ENCODE measurements at regions not wholly inside any gene's neighbourhood (a gene's known extent, or its start where the extent isn't known, plus 50 kb on each side); places are given as distances from the start of the nearest gene placed in this dataset.
A peak's percentile ranks its signal among the peaks of the same experiment; 100 is the strongest.

DNA sequence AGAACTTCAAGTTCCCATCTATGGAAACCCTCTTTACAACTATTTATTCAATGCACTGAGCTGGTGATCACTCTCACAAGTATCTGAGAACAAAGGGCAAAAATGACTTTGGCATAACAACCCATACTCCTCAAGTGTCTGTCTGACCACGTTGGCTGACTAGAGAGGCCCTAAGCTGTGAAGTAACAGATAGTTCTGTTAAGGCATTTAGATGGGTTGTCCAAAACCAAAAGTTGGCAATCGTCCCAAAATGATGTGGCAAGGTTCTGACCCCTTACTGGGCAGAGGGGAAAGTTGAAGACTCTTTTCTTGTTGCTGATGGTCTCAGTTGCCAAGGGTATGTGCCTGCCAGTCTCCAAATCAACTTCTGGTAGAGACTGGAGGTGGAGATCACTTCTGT, 524.8 kb downstream of the PPARGC1A start:
- Histone ChIP-seq H3K27ac (ENCODE audit: low read length) (no peak overlapping the region), H2AFZ (ENCODE audit: low read length) (no peak overlapping the region), H3K36me3 (ENCODE audit: insufficient read depth, low read length) (no peaks in the 10 kb centered on the region), H3K27me3 (ENCODE audit: low read length) (no peaks in the 10 kb centered on the region), H3K9ac (ENCODE audit: low read length) (no peak overlapping the region), H3K9me3 (ENCODE audit: low read length) (no peaks in the 10 kb centered on the region), H3K4me2 (ENCODE audit: low read depth, low read length, poor library complexity, severe bottlenecking) (no peak overlapping the region), H3K79me2 (ENCODE audit: low read length) (no peaks in the 10 kb centered on the region), H3K9me2 (replicated peaks; ENCODE audit: insufficient read depth, low read length) (no peaks in the 10 kb centered on the region), H4K20me1 (ENCODE audit: insufficient read depth, low read depth, low read length) (no peaks in the 10 kb centered on the region), H3K4me3 (ENCODE audit: low read length) (no peak overlapping the region), H3K4me1 (ENCODE audit: low read length) (no peaks in the 10 kb centered on the region)
- no peak for DNase-seq

DNA sequence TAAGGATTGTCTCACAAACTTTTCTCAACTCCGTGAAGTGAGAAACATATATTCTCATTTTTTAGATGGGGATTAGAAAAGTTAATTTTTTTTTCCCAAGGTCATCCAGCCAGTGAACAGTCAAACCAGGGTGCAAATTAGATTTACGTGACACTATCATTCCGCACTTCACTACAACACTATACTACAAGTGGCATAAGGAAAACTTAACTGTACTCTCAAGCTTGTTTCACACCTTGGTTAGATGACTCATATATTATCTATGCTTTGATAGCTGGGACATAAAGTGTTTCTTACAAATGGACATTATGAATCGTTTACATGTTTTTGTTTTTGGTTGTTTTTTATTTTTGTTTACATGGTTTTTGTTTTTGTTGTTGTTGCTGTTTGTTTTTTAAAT, 525.7 kb downstream of the PPARGC1A start:
- H3K4me2 ChIP-seq (ENCODE audit: low read depth, low read length, poor library complexity, severe bottlenecking), result no peak overlapping the region
- no peak overlapping the region for H3K27ac ChIP-seq (ENCODE audit: low read length)
- no peaks in the 10 kb centered on the region for H3K27me3 ChIP-seq (ENCODE audit: low read length)
- no peak overlapping the region for H2AFZ ChIP-seq (ENCODE audit: low read length)
- H3K9ac ChIP-seq (ENCODE audit: low read length), result no peak overlapping the region
- H3K9me3 ChIP-seq (ENCODE audit: low read length), result no peaks in the 10 kb centered on the region
- no peak for DNase-seq
- H3K36me3 ChIP-seq (ENCODE audit: insufficient read depth, low read length), result no peaks in the 10 kb centered on the region
- peaks cover 4% of the 10 kb centered on the region; the same call in 1 of the 2 replicates for H3K4me1 ChIP-seq (ENCODE audit: low read length)
- H3K9me2 ChIP-seq (replicated peaks; ENCODE audit: insufficient read depth, low read length), result no peaks in the 10 kb centered on the region
- no peaks in the 10 kb centered on the region for H3K79me2 ChIP-seq (ENCODE audit: low read length)
- H4K20me1 ChIP-seq (ENCODE audit: insufficient read depth, low read depth, low read length), result no peaks in the 10 kb centered on the region
- no peak overlapping the region for H3K4me3 ChIP-seq (ENCODE audit: low read length)

DNA sequence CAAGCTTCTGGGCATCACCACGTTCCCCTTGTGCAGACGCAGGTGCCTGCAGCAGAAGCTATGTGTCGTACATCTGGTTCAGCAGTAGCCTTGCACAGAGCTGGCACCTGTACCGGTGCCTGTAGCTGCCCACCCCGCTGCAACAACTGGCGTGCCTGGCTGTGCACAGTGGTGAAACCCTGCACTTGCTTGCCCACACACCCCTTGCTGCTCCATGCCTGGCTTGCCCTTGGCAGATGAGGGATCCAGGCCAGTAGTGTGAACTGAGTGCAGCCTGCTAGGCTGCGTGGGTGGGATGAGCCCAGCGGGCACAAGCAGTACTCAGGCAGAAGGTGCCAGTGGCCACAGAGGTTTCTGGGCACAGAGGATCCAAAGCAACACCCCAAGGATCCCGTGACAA, 528.4 kb downstream of the PPARGC1A start:
- Histone ChIP-seq H3K4me3 (ENCODE audit: low read length) (no peak overlapping the region), H3K4me1 (ENCODE audit: low read length) (peaks cover 4% of the 10 kb centered on the region; the same call in 1 of the 2 replicates), H3K9me2 (replicated peaks; ENCODE audit: insufficient read depth, low read length) (no peaks in the 10 kb centered on the region)

GRCh38 chr4:23360718-23361117, 529.1 kb downstream of the PPARGC1A start:
- H3K79me2 ChIP-seq (ENCODE audit: low read length), result no peaks in the 10 kb centered on the region
- H3K9me2 ChIP-seq (replicated peaks; ENCODE audit: insufficient read depth, low read length), result no peaks in the 10 kb centered on the region
- H2AFZ ChIP-seq (ENCODE audit: low read length), result no peak overlapping the region
- no peak for DNase-seq
- H3K4me2 ChIP-seq (ENCODE audit: low read depth, low read length, poor library complexity, severe bottlenecking), result no peak overlapping the region
- H4K20me1 ChIP-seq (ENCODE audit: insufficient read depth, low read depth, low read length), result no peaks in the 10 kb centered on the region
- no peaks in the 10 kb centered on the region for H3K27me3 ChIP-seq (ENCODE audit: low read length)
- no peak overlapping the region for H3K9ac ChIP-seq (ENCODE audit: low read length)
- no peak overlapping the region for H3K4me3 ChIP-seq (ENCODE audit: low read length)
- peaks cover 4% of the 10 kb centered on the region; the same call in 1 of the 2 replicates for H3K4me1 ChIP-seq (ENCODE audit: low read length)
- H3K36me3 ChIP-seq (ENCODE audit: insufficient read depth, low read length), result no peaks in the 10 kb centered on the region
- H3K27ac ChIP-seq (ENCODE audit: low read length), result no peak overlapping the region
- H3K9me3 ChIP-seq (ENCODE audit: low read length), result no peaks in the 10 kb centered on the region

More for the DNA sequence above, 528.4 kb downstream of the PPARGC1A start:
- no peaks in the 10 kb centered on the region for H3K9me3 ChIP-seq (ENCODE audit: low read length)
- no peak overlapping the region for H3K27ac ChIP-seq (ENCODE audit: low read length)
- no peak overlapping the region for H3K4me2 ChIP-seq (ENCODE audit: low read depth, low read length, poor library complexity, severe bottlenecking)
- H2AFZ ChIP-seq (ENCODE audit: low read length), result no peak overlapping the region
- no peaks in the 10 kb centered on the region for H3K27me3 ChIP-seq (ENCODE audit: low read length)
- H3K79me2 ChIP-seq (ENCODE audit: low read length), result no peaks in the 10 kb centered on the region
- no peak overlapping the region for H3K9ac ChIP-seq (ENCODE audit: low read length)
- no peaks in the 10 kb centered on the region for H3K36me3 ChIP-seq (ENCODE audit: insufficient read depth, low read length)
- DNase-seq, result no peak
- no peaks in the 10 kb centered on the region for H4K20me1 ChIP-seq (ENCODE audit: insufficient read depth, low read depth, low read length)

- no peaks in the 10 kb centered on the region for H3K36me3 ChIP-seq (ENCODE audit: insufficient read depth, low read length)
- no peaks in the 10 kb centered on the region for H3K9me3 ChIP-seq (ENCODE audit: low read length)
- no peak overlapping the region for H3K4me2 ChIP-seq (ENCODE audit: low read depth, low read length, poor library complexity, severe bottlenecking)
- H3K4me3 ChIP-seq (ENCODE audit: low read length), result no peak overlapping the region
- no peak overlapping the region for H2AFZ ChIP-seq (ENCODE audit: low read length)
- DNase-seq, result no peak
- no peaks in the 10 kb centered on the region for H3K79me2 ChIP-seq (ENCODE audit: low read length)
- H3K9me2 ChIP-seq (replicated peaks; ENCODE audit: insufficient read depth, low read length), result no peaks in the 10 kb centered on the region
- peaks cover 4% of the 10 kb centered on the region for H3K4me1 ChIP-seq (ENCODE audit: low read length)
- no peaks in the 10 kb centered on the region for H3K27me3 ChIP-seq (ENCODE audit: low read length)
- no peak overlapping the region for H3K9ac ChIP-seq (ENCODE audit: low read length)
- H3K27ac ChIP-seq (ENCODE audit: low read length), result no peak overlapping the region
- no peaks in the 10 kb centered on the region for H4K20me1 ChIP-seq (ENCODE audit: insufficient read depth, low read depth, low read length)
These were observed 534.6 kb downstream of the PPARGC1A start for GRCh38 chr4:23355258-23355657.

DNA sequence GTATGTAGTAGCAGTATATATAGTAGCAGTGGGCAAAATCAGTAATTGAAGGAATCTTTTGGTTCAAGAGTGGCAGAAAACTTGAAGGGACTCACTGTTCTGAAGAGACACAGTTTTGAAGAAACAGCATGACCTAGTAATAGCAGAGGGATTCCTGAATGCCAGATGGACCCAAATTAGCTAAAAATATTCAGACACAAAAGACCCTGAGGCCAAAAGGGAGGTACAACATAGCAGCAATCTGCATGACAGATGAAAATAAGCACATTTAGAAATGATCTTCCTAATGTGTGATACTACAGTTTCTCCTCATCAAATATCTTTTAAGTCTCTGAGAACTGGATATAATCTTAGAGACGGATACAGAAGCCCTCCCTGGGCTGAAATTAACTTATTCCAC, 536.6 kb downstream of the PPARGC1A start:
- no peaks in the 10 kb centered on the region for H3K36me3 ChIP-seq (ENCODE audit: insufficient read depth, low read length)
- no peak overlapping the region for H3K27ac ChIP-seq (ENCODE audit: low read length)
- H3K9me3 ChIP-seq (ENCODE audit: low read length), result no peaks in the 10 kb centered on the region
- H3K4me3 ChIP-seq (ENCODE audit: low read length), result no peak overlapping the region
- no peaks in the 10 kb centered on the region for H3K9me2 ChIP-seq (replicated peaks; ENCODE audit: insufficient read depth, low read length)
- H3K9ac ChIP-seq (ENCODE audit: low read length), result no peak overlapping the region
- no peaks in the 10 kb centered on the region for H3K27me3 ChIP-seq (ENCODE audit: low read length)
- H3K4me2 ChIP-seq (ENCODE audit: low read depth, low read length, poor library complexity, severe bottlenecking), result no peak overlapping the region
- peaks cover 11% of the 10 kb centered on the region for H3K4me1 ChIP-seq (ENCODE audit: low read length)
- no peaks in the 10 kb centered on the region for H4K20me1 ChIP-seq (ENCODE audit: insufficient read depth, low read depth, low read length)
- no peak for DNase-seq
- H3K79me2 ChIP-seq (ENCODE audit: low read length), result no peaks in the 10 kb centered on the region
- no peak overlapping the region for H2AFZ ChIP-seq (ENCODE audit: low read length)

DNA sequence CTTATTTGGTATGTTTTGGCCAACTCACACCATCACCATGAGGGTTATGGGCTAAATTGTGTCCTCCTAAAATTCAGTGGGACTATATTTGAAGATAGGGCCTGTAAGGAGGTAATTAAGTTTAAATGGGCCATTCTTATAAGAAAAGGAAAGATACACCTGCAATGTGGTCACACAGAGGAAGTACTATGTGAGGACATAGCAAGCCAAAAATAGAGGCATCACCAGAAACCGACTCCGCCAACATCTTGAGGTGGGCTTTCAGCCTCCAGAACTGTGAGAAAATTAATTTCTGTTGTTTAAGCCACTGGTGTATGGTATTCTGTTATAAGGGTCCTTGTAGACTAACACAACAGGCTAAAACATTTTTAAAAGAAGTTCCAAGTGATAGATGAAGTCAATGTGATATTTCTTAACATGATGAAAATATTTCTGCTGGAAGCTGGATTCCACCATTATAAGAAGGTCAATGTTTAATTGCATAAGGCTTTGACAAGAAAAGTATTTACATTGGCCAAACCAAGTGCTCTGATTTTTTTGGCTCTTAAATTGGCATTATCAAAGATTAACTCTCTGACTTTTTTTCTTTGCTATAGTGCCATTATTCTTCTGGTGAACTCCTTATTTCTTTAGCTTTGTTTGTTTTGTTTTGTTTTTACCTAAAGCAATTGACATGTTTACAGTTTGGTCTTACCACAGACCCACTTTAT, 540.9 kb downstream of the PPARGC1A start:
- DNase-seq, result no peak
- Histone ChIP-seq H4K20me1 (ENCODE audit: insufficient read depth, low read depth, low read length) (no peaks in the 10 kb centered on the region), H3K9me2 (replicated peaks; ENCODE audit: insufficient read depth, low read length) (no peaks in the 10 kb centered on the region), H3K27ac (ENCODE audit: low read length) (no peak overlapping the region), H3K4me1 (ENCODE audit: low read length) (peaks cover 12% of the 10 kb centered on the region), H3K4me2 (ENCODE audit: low read depth, low read length, poor library complexity, severe bottlenecking) (no peak overlapping the region), H3K9ac (ENCODE audit: low read length) (no peak overlapping the region), H3K4me3 (ENCODE audit: low read length) (no peak overlapping the region), H3K9me3 (ENCODE audit: low read length) (no peaks in the 10 kb centered on the region), H2AFZ (ENCODE audit: low read length) (no peak overlapping the region), H3K79me2 (ENCODE audit: low read length) (no peaks in the 10 kb centered on the region), H3K36me3 (ENCODE audit: insufficient read depth, low read length) (no peaks in the 10 kb centered on the region), H3K27me3 (ENCODE audit: low read length) (no peaks in the 10 kb centered on the region)

DNA sequence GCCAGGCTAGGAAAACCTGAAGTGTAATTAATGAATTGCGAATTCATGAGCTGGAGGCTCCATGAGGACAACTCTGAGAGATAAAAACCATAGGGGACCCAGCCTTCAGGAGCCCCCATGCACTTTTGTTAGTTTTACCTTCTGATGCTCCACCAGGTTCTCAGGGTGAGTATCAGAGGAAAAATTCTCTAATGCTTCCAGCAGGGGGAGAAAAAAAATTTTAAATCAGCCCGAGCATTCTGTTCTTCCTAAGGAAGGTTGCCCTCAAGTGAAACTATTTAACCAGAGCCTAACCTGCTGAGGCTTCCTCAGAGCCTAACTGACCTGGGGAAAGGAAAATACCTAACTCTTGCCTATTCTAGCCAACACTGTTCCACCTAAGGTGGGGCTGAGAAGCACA, 552.6 kb downstream of the PPARGC1A start:
- H3K27me3 ChIP-seq (ENCODE audit: low read length), result no peaks in the 10 kb centered on the region
- peak overlapping the region; percentile 40; the same call in 1 of the 2 replicates for H2AFZ ChIP-seq (ENCODE audit: low read length)
- H3K27ac ChIP-seq (ENCODE audit: low read length), result no peak overlapping the region
- H4K20me1 ChIP-seq (ENCODE audit: insufficient read depth, low read depth, low read length), result no peaks in the 10 kb centered on the region
- H3K9me3 ChIP-seq (ENCODE audit: low read length), result no peaks in the 10 kb centered on the region
- no peaks in the 10 kb centered on the region for H3K9me2 ChIP-seq (replicated peaks; ENCODE audit: insufficient read depth, low read length)
- no peak overlapping the region for H3K9ac ChIP-seq (ENCODE audit: low read length)
- H3K36me3 ChIP-seq (ENCODE audit: insufficient read depth, low read length), result no peaks in the 10 kb centered on the region
- peak; percentile 70 for DNase-seq
- peaks cover 49% of the 10 kb centered on the region for H3K4me1 ChIP-seq (ENCODE audit: low read length)
- H3K79me2 ChIP-seq (ENCODE audit: low read length), result no peaks in the 10 kb centered on the region
- no peak overlapping the region for H3K4me2 ChIP-seq (ENCODE audit: low read depth, low read length, poor library complexity, severe bottlenecking)
- H3K4me3 ChIP-seq (ENCODE audit: low read length), result no peak overlapping the region
